OCI-LY7 (cell line): ENCODE measurements at regions not wholly inside any gene's neighbourhood (a gene's known extent, or its start where the extent isn't known, plus 50 kb on each side); places are given as distances from the start of the nearest gene placed in this dataset.

Experiments
- BruUV-seq: library from RNA; stranded (reverse); fragments of 400-500 nt; replicated peaks from 2 replicates; lab custom pipeline; 2021; lab: Mats Ljungman, UMichigan
- CTCF ChIA-PET: fragments of 300-600 bp; sonication (Branson Sonifier 250); formaldehyde crosslinking; loops from one replicate; lab custom pipeline; 2022; ENCODE audit warnings: antibody characterized with exemption; ENCODE audit not compliant: unreplicated experiment; lab: Charles Lee
- POLR2A ChIA-PET: fragments of 300-600 bp; sonication (Branson Sonifier 250); formaldehyde crosslinking; loops from one replicate; lab custom pipeline; 2022; ENCODE audit warnings: antibody characterized with exemption; lab: Charles Lee
- DNase-seq: peaks from one replicate; pipeline ENCODE4 v3.0.0-alpha.2; 2015; ENCODE audit warnings: low spot score
- H2AFZ ChIP-seq: fragments of 200-600 bp; sonication (generic), shearing (Covaris generic); 2 replicates; pipeline ENCODE4 v1.6.1; 2014; ENCODE audit warnings: mild to moderate bottlenecking, antibody characterized with exemption, low read length, moderate library complexity
- H3K27ac ChIP-seq: fragments of 200-600 bp; sonication (generic); 2 replicates; pipeline ENCODE4 v1.5.1; 2014; ENCODE audit warnings: mixed run types, low read depth, mild to moderate bottlenecking, moderate library complexity, low read length, inconsistent platforms; ENCODE audit not compliant: poor library complexity, severe bottlenecking
- H3K36me3 ChIP-seq: fragments of 200-600 bp; sonication (generic); 2 replicates; pipeline ENCODE4 v1.6.1; 2014; ENCODE audit warnings: mild to moderate bottlenecking, antibody characterized with exemption, low read length, moderate library complexity, mixed read lengths; ENCODE audit not compliant: insufficient read depth
- H3K4me1 ChIP-seq: fragments of 200-600 bp; sonication (generic); 2 replicates; pipeline ENCODE4 v1.5.1; 2014; ENCODE audit warnings: mild to moderate bottlenecking, low read length; ENCODE audit not compliant: insufficient read depth, poor library complexity, severe bottlenecking
- H3K4me2 ChIP-seq: fragments of 200-600 bp; sonication (generic); 2 replicates; pipeline ENCODE4 v1.6.1; 2014; ENCODE audit warnings: mild to moderate bottlenecking, low read length
- H3K4me3 ChIP-seq: fragments of 200-600 bp; sonication (generic); 2 replicates; pipeline ENCODE4 v1.5.1; 2014; ENCODE audit warnings: mild to moderate bottlenecking, low read depth, low read length; ENCODE audit not compliant: poor library complexity, severe bottlenecking
- H3K79me2 ChIP-seq: fragments of 200-600 bp; sonication (generic); 2 replicates; pipeline ENCODE4 v1.6.1; 2016; ENCODE audit warnings: low read depth, mild to moderate bottlenecking, low read length, moderate library complexity, mixed read lengths; ENCODE audit not compliant: insufficient read depth
- H3K9me2 ChIP-seq: fragments of 200-600 bp; sonication (generic); 2 replicates; pipeline ENCODE4 v1.6.1; 2016; ENCODE audit warnings: mild to moderate bottlenecking, low read length, mixed read lengths; ENCODE audit not compliant: insufficient read depth
- H3K9me3 ChIP-seq: fragments of 200-600 bp; sonication (generic); 2 replicates; pipeline ENCODE4 v1.6.1; 2014; ENCODE audit warnings: mild to moderate bottlenecking, mixed run types, low read length, mixed read lengths
- H4K20me1 ChIP-seq: fragments of 200-600 bp; sonication (generic); 2 replicates; pipeline ENCODE4 v1.6.1; 2014; ENCODE audit warnings: mild to moderate bottlenecking, antibody characterized with exemption, low read length, moderate library complexity, mixed read lengths; ENCODE audit not compliant: insufficient read depth
- CTCF ChIP-seq: fragments of 200-600 bp; sonication (generic); conservative IDR thresholded peaks from 2 replicates; pipeline ENCODE4 v1.5.1; 2014; ENCODE audit warnings: mild to moderate bottlenecking, antibody characterized with exemption, low read length, moderate library complexity, mixed read lengths
- EZH2phosphoT487 ChIP-seq: fragments of 200-600 bp; sonication (generic); IDR thresholded peaks from 2 replicates; pipeline ENCODE4 v1.6.1; 2018; ENCODE audit warnings: low read depth, borderline replicate concordance, mild to moderate bottlenecking, mixed run types, antibody characterized with exemption, low read length, moderate library complexity, mixed read lengths
- intact Hi-C: fragments of 100-400 bp; cut with micrococcal nuclease; formaldehyde crosslinking; loops from one replicate; pipeline ENCODE4 v1.10.0; 2022; ENCODE audit not compliant: unreplicated experiment

DNA sequence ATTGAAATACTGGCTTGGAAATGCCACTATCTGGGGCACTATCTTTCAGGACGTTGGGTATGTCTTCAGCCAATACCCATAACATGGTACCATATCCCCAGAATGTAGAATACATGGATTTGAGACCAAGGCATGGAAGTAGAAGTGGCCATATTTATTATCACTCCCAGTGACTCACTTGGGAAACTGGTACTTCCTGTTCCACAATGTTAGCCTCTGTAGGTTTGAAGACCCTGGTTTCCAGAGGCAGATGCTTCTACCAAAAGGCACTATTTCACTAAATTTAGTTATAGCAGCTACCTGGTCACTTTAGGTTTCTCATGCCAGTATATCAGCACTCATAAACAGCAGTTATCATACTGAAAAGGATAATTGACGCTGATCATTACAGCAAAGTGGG, 184.2 kb downstream of the CCDC71L start:
- no peak overlapping the region for H2AFZ ChIP-seq

GRCh38 chr7:106472741-106473140, 188.0 kb upstream of the NAMPT start:
- Histone ChIP-seq H3K27ac (no peak overlapping the region), H3K4me3 (no peak overlapping the region), H3K4me2 (no peak overlapping the region), H2AFZ (no peak overlapping the region), H3K4me1 (no peaks in the 10 kb centered on the region), H3K9me3 (no peaks in the 10 kb centered on the region), H3K79me2 (no peaks in the 10 kb centered on the region), H3K36me3 (no peaks in the 10 kb centered on the region), H3K9me2 (no peaks in the 10 kb centered on the region), H4K20me1 (no peaks in the 10 kb centered on the region)
- POLR2A ChIA-PET = interaction anchor here (0.5 kb wide), 1 partner anchor 272 kb away, joined by 5 read pairs; no protein-coding TSS in a partner anchor
- intact Hi-C loops = no loop called here
- CTCF ChIA-PET = no interaction called here
- DNase-seq = no peak
- TF ChIP-seq CTCF (no peak), EZH2phosphoT487 (no peak)
- BruUV-seq = no TSS peak

More for the DNA sequence above, 184.2 kb downstream of the CCDC71L start:
- Histone ChIP-seq H3K36me3 (no peaks in the 10 kb centered on the region), H4K20me1 (no peaks in the 10 kb centered on the region), H3K9me3 (no peaks in the 10 kb centered on the region), H3K9me2 (no peaks in the 10 kb centered on the region), H3K4me2 (no peak overlapping the region), H3K4me1 (no peaks in the 10 kb centered on the region), H3K4me3 (no peak overlapping the region), H3K27ac (no peak overlapping the region), H3K79me2 (no peaks in the 10 kb centered on the region)
- CTCF ChIA-PET = no interaction called here
- BruUV-seq = no TSS peak
- no peak for DNase-seq
- POLR2A ChIA-PET = no interaction called here
- TF ChIP-seq CTCF (no peak), EZH2phosphoT487 (no peak)
- intact Hi-C loops = no loop called here

- H3K79me2 ChIP-seq = no peaks in the 10 kb centered on the region
Measured at GRCh38 chr7:106471686-106472440, 187.1 kb upstream of the NAMPT start.

More at GRCh38 chr7:106471686-106472440, 187.1 kb upstream of the NAMPT start:
- Histone ChIP-seq H4K20me1 (no peaks in the 10 kb centered on the region), H3K9me2 (no peaks in the 10 kb centered on the region), H2AFZ (no peak overlapping the region), H3K4me1 (no peaks in the 10 kb centered on the region), H3K27ac (no peak overlapping the region), H3K9me3 (no peaks in the 10 kb centered on the region), H3K4me2 (no peak overlapping the region), H3K4me3 (no peak overlapping the region), H3K36me3 (no peaks in the 10 kb centered on the region)
- no peak for DNase-seq
- TF ChIP-seq EZH2phosphoT487 (no peak), CTCF (no peak)
- CTCF ChIA-PET = no interaction called here
- BruUV-seq = no TSS peak
- POLR2A ChIA-PET = interaction anchor here (0.5 kb wide), 1 partner anchor 271 kb away, joined by 5 read pairs; no protein-coding TSS in a partner anchor
- intact Hi-C loops = no loop called here
